ENCODE measurements at regions not wholly inside any gene's neighbourhood (a gene's known extent, or its start where the extent isn't known, plus 50 kb on each side); places are given as distances from the start of the nearest gene placed in this dataset.

DNA sequence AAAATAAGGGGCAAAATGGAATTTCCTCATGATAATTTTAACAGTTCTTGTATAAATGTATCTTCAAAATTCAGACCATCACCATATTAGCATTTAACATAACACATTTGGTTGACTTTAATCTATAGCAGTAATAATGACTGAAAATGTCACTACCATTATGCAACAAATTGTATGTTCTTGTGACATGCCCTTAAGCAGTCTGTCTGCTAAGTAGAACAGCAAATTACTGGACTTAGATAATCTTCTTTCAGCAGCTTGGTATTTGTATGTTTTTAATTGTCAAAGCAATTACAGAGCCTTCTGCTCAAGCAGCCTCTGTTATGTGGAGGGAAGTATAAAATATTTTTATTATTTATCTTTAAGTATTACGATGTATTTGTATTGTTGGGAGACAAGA is 214.3 kb upstream of the NXPH2 start:
- no peak for DNase-seq

DNA sequence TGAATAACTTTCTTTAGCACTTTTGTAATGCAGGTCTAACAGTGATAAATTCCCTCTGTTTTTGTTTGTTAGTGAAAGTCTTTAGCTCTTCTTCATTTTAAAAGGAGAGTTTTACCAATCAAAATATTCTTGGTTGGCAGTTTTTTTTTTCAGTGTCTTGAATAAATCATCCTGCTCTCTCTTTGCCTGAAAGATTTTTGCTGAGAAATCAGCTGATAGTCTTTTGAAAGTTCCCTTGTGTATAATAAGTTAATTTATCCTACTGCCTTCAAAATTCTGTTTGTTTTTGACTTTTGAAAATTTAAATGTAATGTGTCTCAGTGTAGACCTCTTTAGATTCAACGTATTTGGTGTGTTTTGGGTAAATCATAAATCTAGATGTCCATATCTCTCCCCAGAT is 205.7 kb upstream of the NXPH2 start:
- DNase-seq: no peak

DNA sequence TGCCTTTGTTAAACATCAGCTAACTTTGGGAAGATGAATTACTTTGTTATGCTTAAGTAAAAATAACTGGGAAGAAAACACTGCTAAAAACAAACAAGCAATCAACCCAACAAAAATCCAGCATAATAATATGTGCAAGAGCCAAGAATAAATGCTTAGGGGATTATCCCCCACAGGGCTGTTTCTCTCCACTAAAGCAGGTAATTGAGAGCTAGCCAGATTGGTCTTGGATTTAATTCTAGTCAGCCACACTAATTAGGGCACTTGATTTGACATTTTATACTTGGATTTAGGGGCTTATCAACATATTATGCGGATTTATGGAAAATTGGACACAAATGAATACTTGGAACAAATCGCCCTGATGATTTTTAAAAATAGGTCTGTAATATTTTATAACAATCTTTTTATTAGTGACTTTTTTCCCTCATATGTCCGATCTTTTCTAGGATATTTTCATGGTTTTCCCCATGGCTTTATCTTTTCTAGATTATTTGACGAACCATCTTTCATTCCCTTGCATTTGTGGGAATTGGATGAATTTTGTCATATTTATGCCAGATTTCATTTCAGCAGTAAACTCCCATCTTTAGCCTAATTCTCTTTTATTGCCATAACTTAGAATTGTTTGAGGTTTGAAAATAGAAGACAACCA is 199.1 kb upstream of the NXPH2 start:
- no peak for DNase-seq

DNA sequence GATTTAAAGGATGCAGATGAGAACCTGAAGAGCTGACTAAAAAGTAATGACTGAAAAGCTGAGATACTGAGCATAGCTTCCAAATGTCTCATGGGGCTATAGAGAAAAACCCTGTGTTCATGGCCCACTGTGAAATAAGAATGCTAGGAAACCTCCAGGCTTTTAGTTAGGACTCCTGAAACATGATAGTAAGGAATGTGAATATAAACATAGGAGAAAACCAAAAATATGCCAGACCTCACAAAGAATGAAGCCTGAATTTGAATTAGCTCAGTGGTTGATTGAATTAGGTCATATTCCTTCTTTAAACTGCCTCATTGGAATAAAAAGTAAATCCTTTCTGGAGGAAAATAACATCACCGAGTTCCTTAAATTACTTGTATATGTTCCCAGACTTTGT is 194.5 kb upstream of the NXPH2 start:
- DNase-seq: no peak

GRCh38 chr2:138964418-138964817 is 184.2 kb upstream of the NXPH2 start:
- DNase-seq: no peak

DNA sequence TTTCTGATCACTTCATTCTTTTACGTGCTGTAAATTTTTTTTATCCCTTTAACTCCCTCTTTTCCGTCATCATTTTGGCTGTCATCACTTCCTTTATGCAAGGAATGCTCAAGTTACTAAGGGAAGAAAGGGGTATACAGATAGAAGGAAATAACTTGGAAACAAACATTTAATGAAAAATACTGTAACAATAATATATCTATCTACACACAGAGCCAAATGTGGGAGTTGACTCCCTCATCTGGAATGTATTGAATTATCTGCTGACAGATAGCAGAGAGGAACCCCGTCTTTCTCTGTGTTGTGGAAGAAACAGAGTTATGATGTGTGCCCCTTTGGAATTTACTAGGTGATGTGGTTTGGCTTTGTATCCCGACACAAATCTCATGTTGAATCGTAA is 182.5 kb upstream of the NXPH2 start:
- DNase-seq: no peak

DNA sequence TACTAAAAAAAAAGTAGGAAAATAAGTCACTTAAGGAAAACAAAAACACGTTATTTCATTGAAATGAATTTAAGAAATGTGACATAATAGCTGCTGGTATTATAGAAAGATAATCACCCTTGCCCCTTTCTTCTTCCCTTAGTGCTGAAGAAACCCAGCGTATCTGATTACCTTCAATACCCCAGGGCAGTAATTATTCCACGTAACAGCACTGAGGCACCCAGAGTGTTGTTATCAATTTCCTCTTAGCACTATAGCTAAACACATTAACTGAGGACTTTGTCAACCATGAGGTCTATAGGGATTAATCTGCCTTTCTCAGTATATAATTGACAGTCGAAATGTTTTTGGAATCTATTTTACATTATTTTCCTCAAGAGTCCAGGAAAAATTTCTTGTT is 180.0 kb upstream of the NXPH2 start:
- DNase-seq: peak; percentile 48

DNA sequence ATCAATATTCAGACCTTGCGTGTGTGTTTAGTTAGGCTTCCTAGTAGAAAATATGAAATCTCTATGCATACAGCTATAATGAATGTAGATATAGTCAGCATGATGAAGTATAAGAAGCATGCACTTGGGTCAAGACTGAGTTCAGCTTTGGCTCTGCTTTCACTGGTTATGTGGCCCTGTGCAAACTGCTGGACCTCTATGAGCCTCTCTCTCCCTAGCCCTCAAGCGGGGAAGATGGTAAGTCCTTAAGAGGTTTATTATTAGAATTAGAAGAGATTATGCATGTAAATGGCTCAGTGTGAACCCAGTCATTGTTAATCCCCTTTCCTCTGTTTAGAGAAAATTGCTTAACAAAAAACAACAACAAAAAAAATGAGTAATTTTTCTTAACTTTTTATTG is 178.8 kb upstream of the NXPH2 start:
- DNase-seq: no peak

DNA sequence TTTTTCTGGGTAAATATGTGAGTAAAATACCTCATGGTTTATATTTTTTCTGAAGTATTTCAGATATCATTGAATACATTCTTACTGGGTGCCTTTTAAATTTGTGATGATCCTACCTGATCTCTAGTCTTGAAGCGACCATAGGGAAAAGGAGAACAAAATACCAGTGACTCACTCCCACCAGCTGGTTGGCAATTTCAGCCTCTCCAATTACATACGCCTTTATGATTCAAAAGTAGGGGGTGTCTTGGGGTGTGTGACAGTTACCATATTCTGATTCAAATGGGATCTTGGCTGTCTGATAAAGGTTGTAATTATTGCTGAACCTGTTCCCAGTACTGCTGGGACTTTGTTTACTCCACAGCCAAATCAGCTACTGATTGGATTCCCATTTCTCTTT is 175.9 kb upstream of the NXPH2 start:
- peak; percentile 36 for DNase-seq

DNA sequence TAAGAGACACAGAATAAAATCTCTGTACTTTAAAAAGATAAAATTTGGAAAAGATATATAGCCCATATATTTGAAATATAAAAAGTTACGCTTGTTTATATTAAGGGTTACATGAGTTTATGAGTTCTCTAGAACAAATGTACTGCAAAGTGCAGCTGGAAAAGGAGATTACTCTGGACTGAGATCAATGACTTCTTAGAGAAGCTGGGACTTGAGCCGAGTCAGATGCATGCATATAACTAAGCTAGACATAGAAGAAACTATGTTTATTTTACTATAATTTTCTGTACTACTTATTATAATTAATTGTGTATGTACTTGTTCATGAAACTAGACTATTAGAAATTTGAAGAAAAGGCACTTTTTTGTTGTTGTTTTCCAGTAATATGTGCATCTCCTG is 170.3 kb upstream of the NXPH2 start:
- DNase-seq: no peak

DNA sequence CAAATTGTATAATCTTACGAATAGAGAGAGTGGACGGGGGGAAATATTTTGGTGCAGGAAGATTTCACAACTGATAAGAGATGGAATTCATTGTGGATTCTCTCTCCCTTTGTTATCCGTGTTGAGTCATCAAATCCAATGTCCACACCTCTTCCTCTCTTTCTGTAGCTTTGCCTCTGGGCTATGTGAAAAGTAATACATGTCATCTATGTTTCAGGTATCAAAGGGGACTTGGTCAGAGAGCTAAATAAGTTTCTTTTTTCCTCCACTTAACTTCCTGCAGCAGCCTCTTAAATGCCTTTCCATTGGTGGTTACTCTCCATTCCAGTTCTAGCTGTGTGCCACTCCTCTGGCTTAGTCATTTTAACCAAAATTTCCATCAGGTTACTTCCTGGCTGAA is 169.3 kb upstream of the NXPH2 start:
- no peak for DNase-seq

DNA sequence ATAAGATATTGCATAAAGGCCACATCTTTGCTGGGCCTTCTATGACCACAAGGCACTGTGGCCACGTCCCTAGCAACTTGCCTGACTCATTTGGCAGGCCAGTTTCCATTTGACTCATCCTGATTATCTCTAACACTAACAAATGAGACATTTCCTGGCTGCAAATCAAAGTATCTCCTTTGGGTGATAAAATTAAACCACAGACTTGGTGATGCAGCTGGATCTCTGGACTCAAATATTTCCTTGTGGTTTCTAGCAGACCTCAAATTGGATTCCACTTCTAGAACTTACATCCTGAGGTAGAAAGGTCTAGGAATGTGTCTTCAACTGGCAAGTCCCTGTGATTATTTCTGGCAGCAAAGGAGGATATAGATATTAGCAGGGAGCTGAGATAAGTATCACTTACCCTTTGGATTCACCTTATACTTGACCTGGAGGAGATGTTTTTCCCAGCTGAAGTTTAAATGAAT is 167.9 kb upstream of the NXPH2 start:
- DNase-seq: no peak

- no peak for DNase-seq
Observed at GRCh38 chr2:138943470-138943869, 163.3 kb upstream of the NXPH2 start.

DNA sequence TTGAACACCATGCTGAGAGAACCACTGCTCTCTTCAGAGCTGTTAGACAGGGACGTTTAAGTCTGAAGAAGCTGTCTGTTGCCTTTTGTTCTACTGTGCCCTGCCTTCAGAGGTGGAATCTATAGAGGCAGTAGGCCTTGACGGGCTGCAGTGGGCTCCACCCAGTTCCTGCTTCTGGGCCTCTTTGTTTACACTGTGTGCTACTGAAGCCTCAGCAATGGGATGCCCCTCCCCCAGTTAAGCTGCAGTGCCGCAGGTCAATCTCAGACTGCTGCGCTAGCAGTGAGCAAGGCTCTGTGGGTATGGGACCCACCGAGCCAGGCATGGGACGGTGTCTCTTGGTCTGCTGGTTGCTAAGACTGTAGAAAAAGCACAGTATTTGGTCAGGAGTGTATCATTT is 162.3 kb upstream of the NXPH2 start:
- DNase-seq: no peak

DNA sequence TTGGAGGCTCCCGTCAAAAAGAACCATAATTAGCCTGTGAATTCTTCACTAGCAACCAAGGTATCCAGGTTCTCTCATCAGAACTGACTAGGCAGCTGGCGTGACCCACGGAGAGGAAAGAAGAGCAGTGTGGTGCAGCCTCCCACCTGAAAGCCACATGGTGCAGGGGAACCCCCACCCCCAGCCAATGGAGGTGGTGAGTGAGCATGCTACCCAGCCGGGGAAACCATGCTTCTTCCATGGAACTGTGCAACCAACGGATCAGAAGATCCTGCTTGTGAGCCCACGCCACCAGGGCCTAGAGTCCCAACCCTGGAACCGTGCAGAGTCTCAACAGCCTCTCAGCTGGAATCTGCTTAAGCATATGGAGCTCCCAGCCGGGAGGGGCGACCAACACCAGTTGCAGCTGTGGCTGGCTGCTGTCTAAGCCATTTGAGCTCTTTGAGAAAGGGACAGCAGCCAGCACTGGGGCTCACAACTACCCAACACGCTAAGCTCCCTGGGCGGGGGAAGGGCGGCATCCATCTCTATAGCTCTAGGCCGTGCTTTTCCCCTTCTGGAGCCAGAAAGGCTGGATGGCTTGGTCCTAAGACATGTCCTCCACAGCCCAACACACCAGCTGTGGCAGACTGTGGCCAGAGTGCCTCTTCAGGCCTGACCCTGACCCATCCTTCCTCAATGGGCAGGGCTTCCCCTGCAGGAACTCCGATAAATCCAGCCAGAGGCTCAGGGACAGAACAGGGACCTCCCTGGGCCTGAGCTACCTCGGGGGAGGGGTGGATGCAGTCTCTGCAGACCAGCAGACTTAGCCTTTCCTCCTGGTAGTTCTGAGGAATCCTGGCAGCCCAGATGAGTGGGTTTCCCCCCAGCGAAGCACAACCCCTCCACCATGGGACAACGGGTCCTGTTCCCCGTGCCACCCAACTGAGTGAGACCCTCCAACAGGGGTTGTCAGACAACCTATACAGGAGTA is 151.4 kb upstream of the NXPH2 start:
- DNase-seq: no peak

- no peak for DNase-seq
Observed at GRCh38 chr2:138930571-138930970, 150.4 kb upstream of the NXPH2 start.

GRCh38 chr2:138928374-138929021 is 148.3 kb upstream of the NXPH2 start:
- no peak for DNase-seq

DNA sequence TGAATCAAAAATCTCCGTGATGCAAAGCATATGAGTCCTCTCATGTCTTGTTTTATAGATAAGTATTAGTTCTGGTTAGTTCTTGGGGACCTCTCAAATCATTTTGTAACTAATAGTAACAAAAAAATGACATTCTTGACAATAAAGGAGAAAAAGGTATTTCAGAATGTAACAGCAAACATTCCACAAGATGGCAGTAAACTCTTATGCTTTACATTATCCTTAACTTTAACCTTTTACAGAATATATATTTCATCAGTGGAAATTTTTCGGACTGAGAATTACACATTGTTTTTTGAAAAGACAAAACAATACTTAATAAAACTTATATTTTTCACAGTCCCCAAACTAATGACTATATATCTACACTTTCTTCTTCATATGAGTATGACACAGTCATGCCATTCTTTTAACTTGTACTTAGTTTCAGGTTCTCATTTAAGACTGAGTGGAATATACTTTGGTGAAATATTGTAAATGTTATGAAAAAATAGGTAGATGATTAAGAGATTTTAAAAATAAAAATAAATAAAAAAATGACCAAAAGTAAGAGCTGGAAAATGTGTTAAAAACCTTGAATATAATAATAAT is 142.9 kb upstream of the NXPH2 start:
- no peak for DNase-seq

- DNase-seq: peak; percentile 16
Observed at GRCh38 chr2:138919120-138919747, 139.0 kb upstream of the NXPH2 start.

DNA sequence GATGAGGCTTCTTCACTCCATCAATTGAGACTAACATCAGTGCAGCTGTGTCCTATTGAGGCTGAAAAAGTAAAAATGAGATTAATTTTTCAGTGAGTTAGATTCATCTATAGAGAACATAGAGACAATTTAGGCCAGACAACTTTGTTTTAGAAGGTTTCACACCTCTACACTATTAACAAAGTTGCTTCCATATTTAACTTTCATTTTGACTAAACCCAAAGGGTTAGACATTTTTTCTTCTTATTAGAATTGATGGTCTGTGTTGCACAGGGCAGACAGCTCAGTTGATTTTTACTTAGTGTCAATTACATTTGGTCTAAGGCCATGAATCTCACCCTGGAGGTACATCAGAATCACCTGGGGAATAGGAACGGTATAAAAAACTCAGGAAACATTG is 130.2 kb upstream of the NXPH2 start:
- no peak for DNase-seq

GRCh38 chr2:138906549-138906948 is 126.4 kb upstream of the NXPH2 start:
- no peak for DNase-seq

DNA sequence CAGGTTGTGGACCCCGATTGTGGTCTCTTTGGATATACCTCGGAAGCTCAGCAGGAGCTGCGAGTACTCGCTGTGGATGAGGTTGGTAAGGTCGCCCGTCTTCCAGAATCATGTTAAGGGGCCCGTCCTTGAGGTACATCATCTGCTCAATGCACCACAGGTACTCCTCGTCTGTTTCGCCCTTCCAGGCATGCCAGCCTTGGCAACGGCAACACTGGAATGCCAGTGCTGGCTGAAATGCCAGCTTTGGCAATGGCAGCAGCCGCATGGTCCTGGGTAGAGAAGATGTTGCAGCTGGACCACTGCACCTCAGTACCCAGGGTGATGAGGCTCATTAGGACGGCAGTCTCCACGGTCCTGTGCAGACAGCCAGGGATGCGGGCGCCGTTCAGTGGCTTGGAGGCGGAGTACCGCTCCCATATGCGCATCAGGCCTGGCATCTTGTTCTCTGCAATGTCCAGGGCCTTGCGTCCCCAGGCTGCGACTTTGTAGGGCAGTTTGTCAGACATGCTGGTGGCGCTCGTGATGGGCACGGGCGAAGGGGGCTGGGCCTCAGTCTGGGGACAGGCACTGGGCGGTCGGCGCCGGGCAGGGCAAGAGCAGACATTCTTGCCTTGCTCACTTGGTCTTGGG is 122.2 kb upstream of the NXPH2 start:
- no peak for DNase-seq
